ENCODE measurements at regions not wholly inside any gene's neighbourhood (a gene's known extent, or its start where the extent isn't known, plus 50 kb on each side); places are given as distances from the start of the nearest gene placed in this dataset.

GRCh38 chr3:95088464-95088863 is 1025.6 kb downstream of the NSUN3 start:
- no peak overlapping the region for H3K9ac ChIP-seq (ENCODE audit: low read length)
- peaks cover 13 to 21% of the 10 kb centered on the region in 2 experiments; a peak in 2 of 4 replicates for H3K9me3 ChIP-seq (ENCODE audit: control insufficient read depth in 1 of 2, insufficient read depth in 1 of 2, low read depth in 1 of 2, low read length in 2 of 2)
- no peaks in the 10 kb centered on the region for H3K79me2 ChIP-seq (ENCODE audit: insufficient read depth, low read length)
- ChIA-PET POLR2A (no interaction called here), RAD21 (ENCODE audit: low non-redundant PET in 1 of 2, low total read pairs in 2 of 2, uncharacterized antibody in 2 of 2, unreplicated experiment in 2 of 2) (no interaction called here), CTCF (no interaction called here)
- intact Hi-C loops (cut with micrococcal nuclease) = no loop called here
- DNase-seq (ENCODE audit: low read depth, low spot score) (no peak), ATAC-seq (no peak)
- no peaks in the 10 kb centered on the region for H4K20me1 ChIP-seq (ENCODE audit: insufficient read depth)
- no peak for TF ChIP-seq CTCF (IDR thresholded peaks at IDR 0.05 in 2 of 3, conservative IDR thresholded peaks at IDR 0.05 in 1 of 3; ENCODE audit: borderline replicate concordance in 1 of 3, insufficient read depth in 1 of 3, low read depth in 2 of 3, low read length in 2 of 3)
- no peak for TF ChIP-seq CBX3 (IDR thresholded peaks at IDR 0.05; ENCODE audit: low read depth)
- TF ChIP-seq POLR2AphosphoS5 (IDR thresholded peaks at IDR 0.05; ENCODE audit: low read depth, low read length) = no peak
- no peak for TF ChIP-seq ZFX (IDR thresholded peaks at IDR 0.05)
- TF ChIP-seq EGR1 (IDR thresholded peaks at IDR 0.05; ENCODE audit: low read depth) = no peak
- no peak for TF ChIP-seq POLR2A (IDR thresholded peaks at IDR 0.05; ENCODE audit: borderline replicate concordance, extremely low read depth, insufficient read depth, insufficient read length)
- TF ChIP-seq ZBTB33 (IDR thresholded peaks at IDR 0.05; ENCODE audit: extremely low read depth, insufficient replicate concordance, low read length) = no peak
- TF ChIP-seq SRF (IDR thresholded peaks at IDR 0.05; ENCODE audit: low read depth) = no peak
- no peak for TF ChIP-seq YY1 (IDR thresholded peaks at IDR 0.05; ENCODE audit: extremely low read depth, insufficient replicate concordance, low read depth, low read length)
- TF ChIP-seq ELF1 (IDR thresholded peaks at IDR 0.05; ENCODE audit: borderline replicate concordance, low read depth) = no peak
- TF ChIP-seq EZH2phosphoT487 (IDR thresholded peaks at IDR 0.05; ENCODE audit: borderline replicate concordance) = no peak
- no peak for TF ChIP-seq SP1 (IDR thresholded peaks at IDR 0.05; ENCODE audit: low read depth)
- TF ChIP-seq CEBPB (IDR thresholded peaks at IDR 0.05; ENCODE audit: low read depth) = no peak
- H3K27ac ChIP-seq (ENCODE audit: low read depth, low read length) = no peak overlapping the region
- H2AFZ ChIP-seq (ENCODE audit: low read depth, low read length, poor library complexity, severe bottlenecking) = no peak overlapping the region
- no peak overlapping the region for H3K4me2 ChIP-seq (ENCODE audit: low read length)
- BruUV-seq (replicated peaks) = no TSS peak
- no peak overlapping the region for H3K4me3 ChIP-seq (replicated peaks in 1 of 2; ENCODE audit: low read depth in 1 of 2, low read length in 2 of 2)
- H3K4me1 ChIP-seq (ENCODE audit: control insufficient read depth in 1 of 2, insufficient read depth in 2 of 2, low read length in 2 of 2) = no peaks in the 10 kb centered on the region
- no peaks in the 10 kb centered on the region for H3K9me2 ChIP-seq (ENCODE audit: insufficient read depth)
- H3K36me3 ChIP-seq (ENCODE audit: control insufficient read depth in 1 of 2, insufficient read depth in 2 of 2, low read length in 2 of 2) = no peaks in the 10 kb centered on the region
- no peaks in the 10 kb centered on the region for H3K27me3 ChIP-seq (ENCODE audit: insufficient read depth, low read length)
